Gastrocnemius medialis (tissue), 4 donors: ENCODE measurements at regions not wholly inside any gene's neighbourhood (a gene's known extent, or its start where the extent isn't known, plus 50 kb on each side); places are given as distances from the start of the nearest gene placed in this dataset.

ENCODE experiments used
- ATAC-seq, 2 donors: fragments of 150-250 bp; one replicate each; pipeline ENCODE4 v1.9.1; 2016
- DNase-seq, 2 donors: peaks; one replicate each; pipeline ENCODE4 v3.0.0-alpha.2; 2019
- H3K27ac ChIP-seq, 4 donors: fragments of 200-600 bp; sonication (generic); 1 replicate in 1 of 4; 2 replicates in 3 of 4; pipeline ENCODE4 v1.5.1; 2016 to 2018; ENCODE audit warnings: mild to moderate bottlenecking in 2 of 4, moderate library complexity in 1 of 4
- H3K27me3 ChIP-seq, 3 donors: fragments of 200-600 bp; sonication (generic) in 2 of 3; 1 replicate in 1 of 3; 2 replicates in 2 of 3; pipeline versions ENCODE4 v1.5.1 to v1.6.0; 2016 to 2019; ENCODE audit warnings: mild to moderate bottlenecking in 1 of 3, moderate library complexity in 1 of 3
- H3K36me3 ChIP-seq, 2 donors: fragments of 200-600 bp; sonication (generic) in 1 of 2; one replicate each; pipeline ENCODE4 v1.5.1; 2017 to 2018
- H3K4me1 ChIP-seq, 2 donors: fragments of 200-600 bp; sonication (generic) in 1 of 2; one replicate each; pipeline ENCODE4 v1.5.1; 2016 to 2017; ENCODE audit warnings: mild to moderate bottlenecking in 2 of 2
- H3K4me3 ChIP-seq, 4 donors: fragments of 200-600 bp; sonication (generic) in 3 of 4; 1 replicate in 1 of 4; 2 replicates in 3 of 4; pipeline ENCODE4 v1.5.1; 2016 to 2019; ENCODE audit warnings: mild to moderate bottlenecking in 2 of 4
- H3K9me3 ChIP-seq, 3 donors: fragments of 200-600 bp; sonication (generic) in 2 of 3; 1 replicate in 1 of 3; 2 replicates in 2 of 3; pipeline ENCODE4 v1.5.1; 2016 to 2019
- POLR2A ChIP-seq, 2 donors: fragments of 450-650 bp; IDR thresholded peaks; one replicate each; pipeline ENCODE4 v1.6.1; 2017; ENCODE audit warnings: antibody characterized with exemption in 2 of 2, mild to moderate bottlenecking in 2 of 2, moderate library complexity in 2 of 2
- in situ Hi-C, 4 donors: fragments of 200-750 bp; cut with MboI; loops; one replicate each; pipeline versions ENCODE4 v1.15.0 to v1.8.0; 2017; ENCODE audit warnings: low sequenced_read_pairs in 4 of 4
- intact Hi-C: fragments of 100-400 bp; cut with DNase I; formaldehyde crosslinking; loops from one replicate; pipeline ENCODE4 v1.15.1; 2023; ENCODE audit warnings: low total_unique reads
- TF ChIP-seq, protein P1 (sequence below), 5 experiments: fragments of 450-650 bp in 3 of 5; fragments of 200-600 bp in 2 of 5; sonication (generic) in 2 of 5; IDR thresholded peaks in 4 of 5; conservative IDR thresholded peaks in 1 of 5; 1 replicate in 4 of 5; 2 replicates in 1 of 5; pipeline ENCODE4 v1.5.1; 2016 to 2019; ENCODE audit warnings: antibody characterized with exemption in 5 of 5, mild to moderate bottlenecking in 3 of 5, moderate library complexity in 3 of 5

DNA sequence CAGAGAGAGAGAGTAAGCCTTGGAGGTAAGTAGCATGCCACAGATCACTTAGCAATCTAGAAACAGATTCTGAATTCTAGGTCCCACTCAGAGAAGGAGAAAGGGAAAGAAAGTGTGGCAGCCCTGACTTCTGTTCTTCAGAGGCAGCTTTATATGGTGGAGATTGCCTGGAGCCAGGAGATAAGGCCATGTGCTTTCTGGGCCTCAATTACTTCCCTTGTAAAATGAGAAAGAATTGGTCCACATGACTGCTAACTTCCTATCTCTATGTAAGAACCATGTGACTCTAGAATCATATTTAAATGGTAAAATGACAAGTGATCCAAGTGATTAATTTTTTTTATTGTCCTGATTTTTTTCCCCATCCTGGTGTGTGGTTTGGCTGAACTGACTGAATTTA lies 64.1 kb downstream of the HHEX start:
- peaks cover 15 to 17% of the 10 kb centered on the region in 2 donors for H3K4me1 ChIP-seq
- no peak for DNase-seq
- ATAC-seq = no peak
- no peak for TF ChIP-seq POLR2A (IDR thresholded peaks at IDR 0.05)
- TF ChIP-seq, protein P1, sequence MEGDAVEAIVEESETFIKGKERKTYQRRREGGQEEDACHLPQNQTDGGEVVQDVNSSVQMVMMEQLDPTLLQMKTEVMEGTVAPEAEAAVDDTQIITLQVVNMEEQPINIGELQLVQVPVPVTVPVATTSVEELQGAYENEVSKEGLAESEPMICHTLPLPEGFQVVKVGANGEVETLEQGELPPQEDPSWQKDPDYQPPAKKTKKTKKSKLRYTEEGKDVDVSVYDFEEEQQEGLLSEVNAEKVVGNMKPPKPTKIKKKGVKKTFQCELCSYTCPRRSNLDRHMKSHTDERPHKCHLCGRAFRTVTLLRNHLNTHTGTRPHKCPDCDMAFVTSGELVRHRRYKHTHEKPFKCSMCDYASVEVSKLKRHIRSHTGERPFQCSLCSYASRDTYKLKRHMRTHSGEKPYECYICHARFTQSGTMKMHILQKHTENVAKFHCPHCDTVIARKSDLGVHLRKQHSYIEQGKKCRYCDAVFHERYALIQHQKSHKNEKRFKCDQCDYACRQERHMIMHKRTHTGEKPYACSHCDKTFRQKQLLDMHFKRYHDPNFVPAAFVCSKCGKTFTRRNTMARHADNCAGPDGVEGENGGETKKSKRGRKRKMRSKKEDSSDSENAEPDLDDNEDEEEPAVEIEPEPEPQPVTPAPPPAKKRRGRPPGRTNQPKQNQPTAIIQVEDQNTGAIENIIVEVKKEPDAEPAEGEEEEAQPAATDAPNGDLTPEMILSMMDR (IDR thresholded peaks at IDR 0.05 in 4 of 5, conservative IDR thresholded peaks at IDR 0.05 in 1 of 5) = no peak
- H3K4me3 ChIP-seq = no peak overlapping the region
- H3K27ac ChIP-seq = no peak overlapping the region
- in situ Hi-C loops = no loop called here
- H3K9me3 ChIP-seq = no peaks in the 10 kb centered on the region
- H3K27me3 ChIP-seq = no peaks in the 10 kb centered on the region
- intact Hi-C loops = no loop called here
- H3K36me3 ChIP-seq = no peaks in the 10 kb centered on the region

DNA sequence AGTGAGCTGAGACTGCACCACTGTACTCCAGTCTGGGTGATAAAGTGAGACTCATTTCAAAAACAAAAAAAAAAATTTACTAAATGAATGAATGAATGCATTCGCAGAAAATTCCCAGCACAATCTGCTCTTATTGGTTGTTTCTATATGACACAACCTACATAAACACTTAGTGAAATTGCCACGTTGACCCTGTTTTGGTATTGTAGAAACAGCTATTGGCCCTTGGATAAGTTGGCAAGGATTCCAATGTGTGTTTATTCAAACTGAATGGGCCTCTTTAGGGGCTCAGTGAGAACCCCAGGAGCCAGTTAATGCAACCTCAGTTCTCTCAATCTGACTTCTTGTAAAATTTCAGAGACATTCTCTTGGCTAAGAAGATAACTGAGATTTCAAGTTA lies 66.0 kb downstream of the HHEX start:
- no peak for DNase-seq
- in situ Hi-C loops = no loop called here
- no peak for TF ChIP-seq POLR2A (IDR thresholded peaks at IDR 0.05)
- TF ChIP-seq, protein P1 (IDR thresholded peaks at IDR 0.05 in 4 of 5, conservative IDR thresholded peaks at IDR 0.05 in 1 of 5) = no peak
- peaks cover 15 to 17% of the 10 kb centered on the region in 2 donors for H3K4me1 ChIP-seq
- H3K36me3 ChIP-seq = no peaks in the 10 kb centered on the region
- peak overlapping the region in 2 of 4 donors; percentile 45 to 67 for H3K27ac ChIP-seq
- H3K4me3 ChIP-seq = no peak overlapping the region
- intact Hi-C loops = no loop called here
- no peak for ATAC-seq
- H3K27me3 ChIP-seq = no peaks in the 10 kb centered on the region
- H3K9me3 ChIP-seq = no peaks in the 10 kb centered on the region

DNA sequence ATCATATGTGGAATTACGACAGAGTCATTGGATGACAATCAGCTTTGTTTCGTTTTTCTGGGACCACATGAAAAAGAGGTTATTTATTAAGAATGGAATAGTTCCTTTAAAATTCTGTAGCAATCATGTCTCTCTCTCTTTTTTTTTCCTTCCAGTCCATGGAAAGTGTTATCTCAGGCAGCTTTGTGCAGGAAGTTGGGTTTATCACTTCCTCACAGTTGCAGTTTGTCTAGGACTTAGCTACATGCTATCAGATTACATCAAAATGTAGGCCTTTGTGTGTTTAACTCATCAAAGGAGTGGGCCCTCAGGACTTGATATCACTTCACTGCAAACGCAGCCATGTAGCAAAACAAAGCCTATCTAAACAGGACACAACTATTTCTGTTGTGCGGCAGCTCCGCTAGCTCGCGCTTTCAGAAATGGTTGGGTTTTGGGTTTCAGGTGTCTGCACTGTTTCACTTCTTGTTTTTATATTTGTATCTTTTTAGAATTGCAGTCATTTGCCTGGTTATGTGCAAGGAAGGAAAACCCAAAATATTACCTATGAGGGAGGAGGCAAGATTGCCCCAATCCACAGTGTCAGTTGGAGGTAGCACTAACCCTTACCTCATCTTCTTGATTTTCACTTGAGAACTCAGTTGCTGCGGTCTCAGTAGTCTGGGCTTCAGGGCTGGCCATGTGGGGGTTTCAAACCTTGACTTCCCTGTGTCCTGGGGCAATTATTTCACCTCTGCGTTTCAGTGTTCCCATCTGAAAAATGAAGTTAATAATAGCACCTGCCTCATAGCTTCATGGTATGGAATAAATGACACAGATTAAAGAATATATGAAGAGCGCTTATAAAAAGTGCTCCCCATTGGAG lies 66.7 kb downstream of the HHEX start:
- in situ Hi-C loops (no loop called here), intact Hi-C loops (no loop called here)
- no peaks in the 10 kb centered on the region for H3K36me3 ChIP-seq
- H3K4me1 ChIP-seq = peaks cover 15 to 17% of the 10 kb centered on the region in 2 donors
- peak in 1 of 2 donors; percentile 51 for ATAC-seq
- no peak for DNase-seq
- peak overlapping the region; percentile 47 to 67 (median 59) for H3K27ac ChIP-seq
- H3K4me3 ChIP-seq = no peak overlapping the region
- no peaks in the 10 kb centered on the region for H3K27me3 ChIP-seq
- no peaks in the 10 kb centered on the region for H3K9me3 ChIP-seq
- TF ChIP-seq, protein P1 (IDR thresholded peaks at IDR 0.05 in 4 of 5, conservative IDR thresholded peaks at IDR 0.05 in 1 of 5) = no peak
- no peak for TF ChIP-seq POLR2A (IDR thresholded peaks at IDR 0.05)

DNA sequence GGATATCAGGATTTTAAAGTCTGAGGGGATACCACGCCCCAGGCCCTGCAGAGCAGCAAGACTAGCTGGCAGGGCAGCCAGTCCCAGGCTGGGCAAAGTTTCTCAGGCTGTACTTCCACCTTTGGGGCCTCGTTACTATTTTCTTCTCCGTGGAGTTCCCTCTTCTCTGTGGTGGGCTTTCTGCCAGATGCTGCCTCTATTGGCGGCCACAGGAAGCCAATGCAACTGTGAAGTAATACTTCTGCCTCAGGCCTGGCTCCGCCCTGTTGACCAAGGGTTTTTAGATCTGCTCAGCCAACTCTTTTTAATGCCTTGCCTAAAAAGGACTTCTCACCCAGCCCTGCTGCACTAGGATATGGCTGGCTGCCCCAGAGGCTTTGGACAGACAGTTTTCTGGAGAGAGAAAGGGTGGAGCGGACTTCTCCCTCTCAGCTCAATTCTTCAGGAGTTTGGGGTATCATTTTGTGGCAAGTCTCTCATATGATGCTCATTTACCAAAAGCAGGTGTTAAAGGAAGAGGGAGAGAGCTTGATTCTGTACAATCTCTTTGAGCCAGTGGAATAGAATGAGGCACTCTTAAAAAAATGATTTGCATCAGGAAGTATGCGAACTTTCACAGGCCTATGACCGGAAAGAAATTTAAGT lies 67.4 kb downstream of the HHEX start:
- TF ChIP-seq POLR2A (IDR thresholded peaks at IDR 0.05) = no peak
- no peaks in the 10 kb centered on the region for H3K36me3 ChIP-seq
- peak overlapping the region; percentile 47 to 67 (median 59) for H3K27ac ChIP-seq
- H3K4me3 ChIP-seq = no peak overlapping the region
- intact Hi-C loops (no loop called here), in situ Hi-C loops (no loop called here)
- H3K4me1 ChIP-seq = peaks cover 15 to 17% of the 10 kb centered on the region in 2 donors
- no peaks in the 10 kb centered on the region for H3K27me3 ChIP-seq
- DNase-seq (peak; percentile 66 to 74), ATAC-seq (peak; percentile 92 to 94)
- H3K9me3 ChIP-seq = no peaks in the 10 kb centered on the region

DNA sequence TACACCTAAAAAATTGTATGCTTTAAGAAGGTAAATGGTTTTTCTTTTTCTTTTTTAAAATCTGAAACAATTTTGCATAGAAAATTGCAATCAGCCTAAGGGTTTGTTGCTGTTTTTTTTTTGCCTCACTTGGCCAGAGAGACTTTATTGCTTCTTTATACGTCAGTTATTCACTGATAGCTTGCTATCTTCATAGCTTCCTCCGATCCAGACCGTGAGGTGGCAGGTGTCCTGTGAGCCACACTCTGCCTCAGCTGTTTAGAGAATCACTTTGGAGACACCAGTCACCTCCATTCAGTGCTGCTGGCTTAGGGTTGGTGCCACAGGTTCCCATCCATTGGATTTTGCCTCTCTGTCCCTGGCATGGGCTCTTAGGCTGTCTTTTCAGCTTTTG lies 68.0 kb downstream of the HHEX start:
- Histone ChIP-seq H3K36me3 (no peaks in the 10 kb centered on the region), H3K9me3 (no peaks in the 10 kb centered on the region), H3K4me1 (peaks cover 15 to 17% of the 10 kb centered on the region in 2 donors), H3K27me3 (no peaks in the 10 kb centered on the region), H3K4me3 (no peak overlapping the region), H3K27ac (peak overlapping the region; percentile 47 to 67 (median 59))
- no peak for DNase-seq
- intact Hi-C loops (no loop called here), in situ Hi-C loops (no loop called here)
- TF ChIP-seq, protein P1 (IDR thresholded peaks at IDR 0.05 in 4 of 5, conservative IDR thresholded peaks at IDR 0.05 in 1 of 5) = no peak
- TF ChIP-seq POLR2A (IDR thresholded peaks at IDR 0.05) = no peak
- ATAC-seq = peak in 1 of 2 donors; percentile 26
